NCI-H69 (cell line): ENCODE measurements at regions not wholly inside any gene's neighbourhood (a gene's known extent, or its start where the extent isn't known, plus 50 kb on each side); places are given as distances from the start of the nearest gene placed in this dataset.

ENCODE experiments used
- DNase-seq: peaks from one replicate; lab custom pipeline; 2025; lab: John Stamatoyannopoulos, UW

- peak; percentile 96 for DNase-seq
These were observed 1076.5 kb downstream of the MAT2B start for GRCh38 chr5:164581889-164582288.

GRCh38 chr5:164593982-164594381 lies 1088.6 kb downstream of the MAT2B start:
- peak; percentile 82 for DNase-seq

DNA sequence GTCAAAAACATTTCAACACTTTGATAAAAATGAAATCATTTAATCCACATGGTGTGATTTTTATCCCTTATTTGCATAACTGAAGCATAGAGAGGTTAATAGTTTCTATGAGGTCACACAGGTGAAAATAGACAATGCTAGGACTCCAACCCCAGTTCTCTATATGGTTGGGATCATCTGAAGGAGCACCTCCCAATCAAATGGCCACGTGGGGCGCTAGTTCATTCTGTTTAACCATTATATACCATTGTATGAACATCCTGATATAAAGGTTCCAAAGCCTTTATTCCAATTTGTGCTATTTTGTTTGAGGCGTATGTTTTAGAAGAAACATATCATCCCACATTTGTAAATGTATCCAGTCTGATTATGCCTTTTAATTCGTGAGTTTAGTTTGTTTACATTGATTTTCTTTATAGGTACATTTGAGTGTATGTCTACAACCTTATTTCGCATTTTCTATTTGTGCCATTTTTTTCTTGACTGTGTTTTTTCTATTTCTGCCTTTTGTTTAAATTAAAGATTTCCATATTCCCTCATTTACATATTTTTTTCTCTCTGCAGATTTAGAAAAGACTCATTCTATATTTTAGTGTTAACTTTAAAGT lies 1092.0 kb downstream of the MAT2B start:
- DNase-seq, result peak; percentile 51

- no peak for DNase-seq
These were observed 1094.9 kb downstream of the MAT2B start for GRCh38 chr5:164600274-164600673.

- no peak for DNase-seq
These were observed 1095.6 kb downstream of the MAT2B start for GRCh38 chr5:164600929-164601535.

DNA sequence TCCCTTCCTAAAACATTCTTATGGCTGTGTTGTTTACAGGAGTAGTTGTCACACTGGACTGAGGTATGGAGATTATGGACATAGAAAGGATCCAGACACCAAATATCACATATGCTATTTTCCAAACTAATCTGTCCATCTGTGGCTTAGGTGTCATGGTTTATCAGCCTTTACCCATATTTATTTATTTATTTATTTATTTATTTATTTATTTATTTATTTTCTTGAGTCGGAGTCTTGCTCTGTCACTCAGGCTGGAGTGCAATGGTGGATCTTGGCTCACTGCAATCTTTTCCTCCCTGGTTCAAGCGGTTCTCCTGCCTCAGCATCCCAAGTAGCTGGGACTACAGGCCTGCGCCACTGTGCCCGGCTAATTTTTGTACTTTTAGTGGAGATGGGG lies 1103.1 kb downstream of the MAT2B start:
- no peak for DNase-seq

- peak; percentile 62 for DNase-seq
These were observed 1105.0 kb downstream of the MAT2B start for GRCh38 chr5:164610374-164610773.

GRCh38 chr5:164614707-164615106 lies 1109.3 kb downstream of the MAT2B start:
- no peak for DNase-seq

DNA sequence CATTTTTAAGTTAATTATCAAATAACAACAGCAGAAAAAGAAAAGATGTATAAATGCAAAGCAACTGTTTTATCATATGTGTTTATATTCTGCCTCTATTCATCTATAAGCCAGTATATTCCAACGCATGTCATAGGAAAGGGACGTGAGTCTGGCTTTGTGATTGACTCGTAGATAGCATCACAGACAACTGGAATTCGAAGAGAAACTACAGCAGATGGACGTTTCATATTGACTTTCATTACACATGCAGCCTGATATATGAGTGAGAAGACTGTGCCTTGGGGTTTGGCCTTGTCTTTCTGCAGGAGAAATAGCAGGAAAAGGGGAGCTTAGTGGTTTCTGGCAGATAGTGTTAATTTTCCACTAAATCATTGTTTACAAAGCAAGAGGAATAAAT lies 1111.9 kb downstream of the MAT2B start:
- DNase-seq, result peak; percentile 10

DNA sequence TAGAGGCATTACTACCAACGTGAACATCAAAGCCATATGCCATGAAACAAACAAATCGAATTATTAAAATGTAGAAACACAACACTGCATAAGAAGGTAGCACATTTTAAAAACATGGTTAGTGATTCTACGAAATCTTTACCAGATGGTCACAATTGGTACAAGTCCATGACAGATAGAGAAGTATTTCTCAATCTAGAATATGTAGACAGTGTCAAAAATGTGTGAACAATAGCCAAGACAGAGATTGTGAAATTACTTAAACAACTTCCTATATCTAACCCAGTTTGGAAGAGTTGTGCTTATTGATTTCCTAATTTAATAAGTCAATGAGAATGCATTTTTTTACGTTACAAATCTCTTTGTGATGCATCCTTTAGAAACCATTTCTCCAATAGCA lies 1121.6 kb downstream of the MAT2B start:
- DNase-seq, result peak; percentile 19

DNA sequence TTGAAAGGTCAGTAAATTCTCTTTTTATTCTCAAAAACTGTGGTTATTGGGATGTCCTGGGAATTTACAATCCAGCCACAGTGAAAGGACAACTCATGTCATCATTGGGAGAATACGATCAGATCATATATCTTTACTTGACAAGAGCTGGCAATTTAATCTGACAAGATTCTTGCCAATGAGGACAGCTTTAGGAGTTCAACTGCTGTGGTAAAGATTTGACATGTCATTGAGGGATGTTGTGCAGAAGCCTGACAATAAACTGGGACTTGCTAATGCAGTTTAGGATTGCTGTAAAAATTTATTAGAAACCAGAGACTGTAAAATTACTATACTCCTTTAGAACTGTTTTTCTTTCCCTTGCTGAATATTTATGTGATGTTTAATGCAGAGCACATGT lies 1131.0 kb downstream of the MAT2B start:
- peak; percentile 36 for DNase-seq

DNA sequence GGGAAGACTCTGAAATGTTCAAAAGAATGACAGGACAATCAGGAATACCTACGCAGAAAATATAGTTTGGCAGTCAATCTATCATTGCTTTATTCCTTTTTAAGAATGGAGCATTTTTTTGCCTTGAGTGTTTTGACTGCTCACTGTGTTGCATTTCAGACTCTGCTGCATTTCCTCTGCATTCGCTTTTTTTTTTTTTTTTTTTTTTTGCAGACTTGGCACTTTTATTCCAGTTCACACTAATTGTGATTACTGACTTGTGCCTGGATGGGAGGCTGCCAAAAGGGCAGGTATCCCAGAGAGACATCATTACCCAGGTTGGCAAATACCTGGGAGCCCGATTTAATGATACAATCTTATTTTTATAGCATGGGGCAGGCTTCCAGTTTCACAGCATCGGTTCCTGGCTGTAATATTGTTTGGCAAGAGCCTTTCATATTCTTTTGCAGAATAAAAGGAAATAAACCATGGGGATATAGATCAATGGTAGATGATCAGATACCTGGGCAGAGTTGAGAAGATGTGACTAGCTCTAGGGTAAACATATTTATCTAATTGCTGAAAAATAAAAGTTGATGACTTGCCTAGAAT lies 1132.6 kb downstream of the MAT2B start:
- DNase-seq, result peak; percentile 92

- DNase-seq, result peak; percentile 85
These were observed 1143.8 kb downstream of the MAT2B start for GRCh38 chr5:164649266-164649665.

- no peak for DNase-seq
These were observed 1145.0 kb downstream of the MAT2B start for GRCh38 chr5:164650427-164650826.

- no peak for DNase-seq
These were observed 1146.3 kb downstream of the MAT2B start for GRCh38 chr5:164651546-164652275.

- no peak for DNase-seq
These were observed 1146.8 kb downstream of the MAT2B start for GRCh38 chr5:164652276-164652660.

- DNase-seq, result peak; percentile 32
These were observed 1158.0 kb downstream of the MAT2B start for GRCh38 chr5:164663198-164663989.

DNA sequence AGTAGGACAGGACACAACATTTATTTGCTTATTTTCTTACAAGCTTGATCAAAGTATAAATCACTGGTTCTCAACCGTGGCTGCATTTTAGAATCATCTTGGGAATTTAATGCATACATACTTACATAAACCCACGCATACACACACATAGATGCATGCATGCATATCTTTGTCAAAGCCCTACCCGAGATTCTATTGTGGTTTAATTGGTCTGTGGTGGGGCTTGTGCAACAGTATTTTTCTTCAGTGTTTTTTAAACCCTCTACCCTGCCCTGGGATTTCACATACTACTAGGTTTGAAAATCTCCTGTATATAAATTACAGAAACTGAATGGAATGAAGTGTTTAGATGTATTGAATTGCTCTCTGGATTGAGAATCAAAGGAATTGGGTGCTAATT lies 1166.2 kb downstream of the MAT2B start:
- peak; percentile 24 for DNase-seq

GRCh38 chr5:164672205-164672604 lies 1166.8 kb downstream of the MAT2B start:
- DNase-seq, result peak; percentile 68

DNA sequence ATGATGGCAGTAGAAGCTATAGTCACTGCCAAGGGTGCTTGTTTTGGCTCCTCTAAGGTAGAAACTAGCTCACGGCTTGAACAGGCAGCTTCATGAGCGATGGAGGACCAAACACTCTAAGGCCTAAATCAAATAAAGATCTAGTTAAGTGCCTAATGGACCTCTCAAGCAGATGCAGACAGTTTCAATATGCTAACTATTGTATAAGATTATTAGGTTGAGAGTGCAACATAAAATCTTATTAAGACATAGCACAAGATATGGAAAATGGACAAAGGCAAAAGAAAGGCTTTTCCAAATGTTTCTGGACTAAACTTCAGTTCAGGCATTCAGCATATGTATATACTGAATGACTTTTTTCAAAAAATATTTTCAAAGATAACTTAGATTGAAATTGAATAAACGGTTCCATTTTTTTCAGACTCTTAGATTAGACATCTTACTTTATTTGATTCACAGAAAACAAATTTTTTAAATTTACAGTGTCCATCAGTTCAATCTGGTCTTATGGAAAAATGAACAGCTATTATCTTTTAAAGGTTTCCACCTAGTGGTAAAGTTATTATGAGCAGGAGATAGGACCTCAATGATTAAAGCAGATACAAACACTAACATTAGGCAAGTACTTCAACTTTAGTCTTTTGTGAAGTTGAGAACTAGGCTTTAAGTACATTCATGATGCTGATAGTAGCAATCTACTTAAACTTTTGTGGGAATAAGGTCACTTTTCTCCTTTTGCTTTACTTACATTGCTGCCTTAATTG lies 1167.7 kb downstream of the MAT2B start:
- DNase-seq, result peak; percentile 65

DNA sequence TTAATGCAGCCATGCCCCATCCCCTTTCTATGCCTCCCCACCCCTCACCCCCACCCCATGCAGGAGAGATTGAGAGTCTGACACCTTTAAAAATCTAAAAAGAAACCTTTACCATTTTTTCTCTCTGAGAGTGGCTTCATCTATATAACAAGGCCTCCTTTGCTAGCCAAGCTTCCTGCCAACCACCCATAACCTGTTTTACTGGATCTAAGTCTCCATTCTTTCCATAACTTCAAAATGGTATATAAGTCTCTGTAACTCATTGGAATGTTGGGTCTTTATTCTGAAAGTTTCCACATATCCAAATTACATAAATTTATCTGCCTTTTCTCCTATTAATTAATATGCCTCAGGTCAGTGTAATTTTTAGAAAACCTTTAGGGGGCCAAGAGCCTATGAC lies 1174.0 kb downstream of the MAT2B start:
- DNase-seq, result no peak
